GM21723 (cell line): ENCODE measurements at regions not wholly inside any gene's neighbourhood (a gene's known extent, or its start where the extent isn't known, plus 50 kb on each side); places are given as distances from the start of the nearest gene placed in this dataset.

Experiments
- ATAC-seq: cut with Tn5 transposase; IDR thresholded peaks from one replicate; pipeline ENCODE4 v1.9.1; 2021; ENCODE audit warnings: mild to moderate bottlenecking, moderate library complexity; ENCODE audit not compliant: unreplicated experiment

DNA sequence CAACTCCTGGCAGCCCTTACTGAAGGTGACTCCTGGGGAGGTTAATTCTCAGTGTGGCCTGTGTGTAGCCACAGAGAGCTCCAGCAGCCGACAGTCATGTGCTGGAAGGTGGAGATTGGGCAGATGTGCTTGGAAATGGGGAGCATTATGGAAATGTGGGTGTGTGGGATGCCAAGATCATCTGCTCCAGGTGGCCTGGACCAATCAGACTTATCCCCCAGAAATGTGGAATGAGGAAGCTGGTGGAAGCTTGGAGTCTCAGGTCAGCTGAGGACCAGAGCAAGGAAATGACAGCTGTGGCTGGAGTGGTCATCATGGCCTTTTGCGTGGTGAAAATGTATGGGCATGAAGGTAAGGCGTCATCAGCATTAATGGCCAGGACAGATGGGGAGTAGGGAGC is 234.0 kb downstream of the MIAT start:
- no peak for ATAC-seq

DNA sequence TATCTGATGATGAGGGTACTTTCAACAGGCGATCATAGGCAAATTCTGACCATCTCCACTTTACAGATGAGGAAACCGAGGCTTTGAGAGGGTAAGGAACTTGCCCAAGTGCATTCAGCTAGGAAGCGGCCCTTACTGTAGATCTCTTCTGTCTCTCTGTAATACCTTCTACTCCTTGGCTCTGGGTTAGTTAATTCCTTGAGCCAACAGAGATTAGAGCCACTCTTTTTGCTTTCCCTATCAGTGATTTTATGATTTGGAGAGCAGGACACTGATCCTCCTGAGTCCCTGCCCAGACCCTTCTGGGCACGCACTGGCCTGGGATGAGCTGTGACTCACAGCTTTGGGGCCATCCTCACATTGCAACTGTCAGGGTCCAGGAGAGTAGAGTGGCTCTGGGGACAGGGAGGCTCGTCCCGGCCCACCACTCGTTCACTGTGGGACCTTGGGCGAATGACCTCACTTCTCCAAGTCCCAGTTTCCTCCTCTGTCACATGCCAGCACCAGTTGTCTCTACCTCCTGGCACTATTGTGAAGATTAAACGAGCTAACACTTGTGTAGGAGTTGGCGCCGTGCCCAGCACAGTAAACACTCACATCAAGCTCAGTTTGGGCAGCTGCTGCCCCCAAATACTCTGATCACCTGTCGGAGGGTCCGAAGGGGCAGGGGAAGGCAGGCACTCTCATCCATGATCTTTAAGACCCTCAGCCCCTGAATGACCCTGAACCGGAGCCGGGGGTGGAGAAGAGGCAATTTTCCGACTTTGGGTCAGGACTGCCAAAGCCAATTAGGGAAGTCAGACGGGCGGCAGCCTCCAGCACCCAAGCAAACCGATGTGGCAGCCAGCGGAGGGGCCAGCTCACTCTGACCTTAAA is 235.0 kb downstream of the MIAT start:
- ATAC-seq, result no peak

DNA sequence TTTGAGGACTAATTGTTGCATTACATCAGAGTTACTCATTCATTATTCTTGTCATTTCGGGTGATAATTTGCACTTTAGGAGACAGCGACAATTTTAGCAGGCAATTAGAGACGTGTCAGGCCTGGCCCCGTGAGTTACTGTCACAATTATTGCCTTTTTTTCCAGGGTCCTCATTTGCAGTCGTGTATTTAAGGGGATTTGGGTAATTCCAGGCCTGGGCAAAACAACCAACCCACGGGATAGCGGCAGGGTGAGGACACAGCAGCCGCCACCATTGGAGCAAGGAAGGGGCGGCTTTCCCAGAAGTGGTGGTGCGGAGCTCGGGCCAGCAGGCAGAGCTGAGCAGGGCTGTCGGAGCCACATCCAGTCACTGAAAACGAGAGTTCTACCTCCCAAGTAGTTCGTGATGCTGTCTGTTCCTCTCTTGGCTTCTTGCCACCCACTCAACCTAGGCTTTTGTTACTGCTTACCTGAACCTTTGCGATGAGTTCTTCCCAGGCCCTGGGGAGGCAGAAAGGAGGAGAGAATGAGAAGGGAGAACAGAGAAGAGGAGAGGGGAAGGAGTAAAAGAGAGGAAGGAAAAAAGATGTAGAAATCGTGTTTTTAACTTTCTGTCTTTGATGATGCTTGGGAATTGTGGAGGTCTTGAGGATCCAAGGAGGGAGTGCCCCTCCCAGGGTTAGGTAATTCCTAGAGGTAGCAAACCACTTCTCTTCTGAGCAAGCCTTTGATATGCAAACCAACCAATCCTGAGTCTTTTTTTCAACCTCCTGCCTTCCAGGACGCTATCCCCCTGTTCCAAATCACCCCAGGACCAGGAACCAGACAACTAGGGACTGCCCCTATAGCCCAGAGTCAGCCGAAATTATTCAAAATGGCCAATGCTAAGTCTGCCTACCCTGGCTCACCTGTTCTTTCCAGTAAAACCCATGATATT is 236.1 kb downstream of the MIAT start:
- no peak for ATAC-seq

DNA sequence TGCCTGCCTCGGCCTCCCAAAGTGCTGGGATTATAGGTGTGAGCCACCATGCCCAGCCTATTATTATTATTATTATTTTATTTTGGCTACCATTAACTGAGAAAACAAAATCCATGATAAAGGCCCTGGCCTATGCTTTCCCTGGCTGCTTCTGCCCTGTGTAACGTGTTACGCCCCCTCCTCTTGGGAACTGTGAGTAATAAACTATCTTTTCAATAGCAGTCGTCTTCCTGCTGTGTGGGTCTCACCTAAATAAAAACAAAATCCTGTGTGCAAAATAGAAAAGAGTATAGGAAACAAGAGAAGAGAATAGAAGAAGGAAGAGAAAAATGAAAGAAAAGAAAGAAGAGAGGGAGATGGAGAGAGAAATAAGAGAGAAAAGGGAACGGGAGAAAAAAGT is 237.0 kb downstream of the MIAT start:
- no peak for ATAC-seq

GRCh38 chr22:26894766-26895485 is 237.5 kb downstream of the MIAT start:
- ATAC-seq, result no peak

DNA sequence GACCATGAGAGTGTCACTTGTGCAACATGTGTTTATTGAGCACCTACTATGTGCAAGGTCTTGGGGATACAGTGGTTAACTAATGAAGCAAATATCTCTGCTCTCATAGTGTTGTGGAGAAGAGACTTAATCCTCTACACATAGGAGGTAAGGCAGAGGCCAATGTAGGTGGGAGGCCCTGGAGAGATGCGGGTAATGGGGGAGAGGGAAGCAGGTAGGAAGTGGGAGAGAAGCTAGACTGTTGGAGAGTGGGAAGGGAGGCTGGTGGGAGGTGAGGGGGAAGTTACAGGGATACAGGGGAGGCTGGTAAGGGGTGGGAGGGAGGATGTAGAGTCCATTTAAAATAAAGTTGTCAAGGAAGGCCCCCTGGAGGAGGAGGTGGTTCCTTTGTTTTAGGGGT is 240.0 kb downstream of the MIAT start:
- no peak for ATAC-seq

DNA sequence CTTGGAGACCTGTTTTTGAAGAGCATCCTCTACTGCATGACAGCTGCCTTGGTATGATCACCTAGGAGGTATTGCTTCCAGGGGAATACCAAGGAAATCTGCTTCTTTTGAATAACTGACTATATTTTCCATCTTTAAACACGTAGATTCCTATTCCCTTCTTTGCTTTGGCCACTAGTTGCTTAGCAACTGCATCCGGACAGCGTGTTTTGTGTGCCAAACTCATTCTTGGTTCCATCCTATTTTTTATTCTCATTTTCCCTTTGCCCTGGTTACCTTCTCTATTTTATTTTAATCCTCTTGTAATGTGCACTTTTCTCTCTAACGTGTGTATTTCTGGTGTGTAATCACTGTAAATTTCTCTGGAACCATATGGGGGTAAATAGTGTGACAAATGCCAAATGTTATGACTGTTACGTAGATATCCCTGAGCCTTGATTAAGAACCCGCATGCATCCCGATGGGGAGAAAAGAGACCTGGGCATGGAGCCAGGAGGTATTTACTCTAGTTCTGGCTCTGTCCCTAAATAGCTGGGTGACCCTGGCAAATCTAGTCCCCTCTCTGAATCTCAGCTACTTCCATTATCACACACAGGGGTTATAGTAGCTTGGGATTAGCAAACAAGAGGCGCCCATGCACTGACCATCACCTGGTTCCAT is 241.7 kb downstream of the MIAT start:
- ATAC-seq, result no peak

GRCh38 chr22:26900787-26901186 is 243.4 kb downstream of the MIAT start:
- no peak for ATAC-seq

GRCh38 chr22:26901198-26901816 is 243.9 kb downstream of the MIAT start:
- ATAC-seq, result no peak

GRCh38 chr22:26902401-26903029 is 245.1 kb downstream of the MIAT start:
- no peak for ATAC-seq

DNA sequence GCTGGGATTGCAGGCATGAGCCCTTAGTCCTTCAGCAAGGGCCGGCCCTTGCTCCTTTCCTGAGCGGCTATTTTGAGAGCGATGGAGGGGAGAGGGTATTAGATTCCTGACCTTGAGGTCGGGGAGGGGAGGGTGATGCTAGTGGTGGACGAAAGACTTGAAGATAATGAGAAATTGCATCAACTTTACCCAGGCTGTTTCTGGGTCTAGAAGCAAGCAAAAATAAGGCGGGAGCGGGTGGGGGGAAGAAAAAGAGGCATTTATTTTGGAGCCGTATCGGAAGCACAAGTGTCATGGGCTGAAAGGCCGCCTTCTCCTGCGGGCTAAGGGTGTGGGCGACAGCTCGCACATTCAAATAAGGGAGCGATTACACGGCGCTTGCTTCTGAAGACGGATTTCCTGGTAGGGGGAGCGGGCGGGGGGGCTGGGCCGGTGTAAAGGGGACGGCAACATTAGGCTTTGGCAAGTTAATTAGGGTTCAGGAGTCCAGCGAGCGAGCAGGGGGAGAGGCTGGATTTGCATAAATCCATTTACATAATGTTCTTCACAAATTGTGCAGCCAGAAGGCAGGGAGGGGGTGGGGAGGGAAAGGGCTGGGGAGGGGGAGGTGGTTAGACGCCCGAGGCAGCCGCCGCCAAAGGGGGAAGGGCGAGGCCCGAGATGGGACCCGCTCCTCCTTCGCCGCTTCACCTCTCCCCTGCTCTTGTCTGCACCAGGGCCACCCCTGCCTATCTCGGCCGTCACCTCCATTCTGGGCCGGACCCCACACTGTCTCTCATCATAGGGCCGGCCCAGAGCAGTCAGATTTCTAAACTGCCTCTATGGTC is 245.9 kb downstream of the MIAT start:
- no peak for ATAC-seq

- no peak for ATAC-seq
Observed at GRCh38 chr22:26904483-26904882, 247.1 kb downstream of the MIAT start.

DNA sequence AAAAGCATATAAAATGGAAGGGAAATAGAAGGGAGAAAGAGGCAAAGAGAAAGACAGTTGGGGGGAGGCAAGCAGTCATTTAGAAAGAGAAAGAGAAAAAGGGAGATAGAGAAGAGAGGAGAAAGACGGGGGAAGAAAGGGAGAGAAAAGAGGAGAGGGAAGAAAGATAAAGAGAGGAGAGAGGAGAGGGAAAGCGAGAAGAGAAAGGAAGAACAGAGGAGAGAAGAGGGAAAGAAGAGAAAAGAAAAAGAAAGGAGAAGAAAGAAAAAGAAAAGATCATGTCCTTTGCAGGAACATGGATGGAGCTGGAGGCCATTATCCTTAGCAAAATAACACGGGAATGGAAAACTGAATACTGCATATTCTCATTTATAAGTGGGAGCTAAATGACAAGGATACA is 247.7 kb downstream of the MIAT start:
- ATAC-seq, result no peak

DNA sequence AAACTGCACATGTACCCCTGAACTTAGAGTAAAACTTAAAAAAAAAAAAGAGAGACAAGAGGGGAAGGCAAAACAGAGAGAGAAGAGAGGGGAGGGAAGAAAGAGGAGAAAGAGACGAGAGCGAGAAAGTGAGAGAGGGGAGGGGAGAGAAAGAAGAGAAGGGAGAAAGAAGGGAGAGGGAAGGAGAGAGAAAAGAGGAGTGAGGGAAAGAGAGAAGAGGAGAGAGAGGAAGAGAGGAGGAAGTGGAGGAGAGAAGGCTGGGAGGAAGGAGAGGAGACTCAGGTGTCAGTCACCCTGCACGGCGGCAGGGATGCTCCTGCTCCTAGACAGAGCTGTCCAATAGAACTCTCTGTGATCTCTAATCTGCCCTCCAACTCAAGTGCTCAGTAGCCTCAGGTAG is 248.3 kb downstream of the MIAT start:
- ATAC-seq, result no peak

DNA sequence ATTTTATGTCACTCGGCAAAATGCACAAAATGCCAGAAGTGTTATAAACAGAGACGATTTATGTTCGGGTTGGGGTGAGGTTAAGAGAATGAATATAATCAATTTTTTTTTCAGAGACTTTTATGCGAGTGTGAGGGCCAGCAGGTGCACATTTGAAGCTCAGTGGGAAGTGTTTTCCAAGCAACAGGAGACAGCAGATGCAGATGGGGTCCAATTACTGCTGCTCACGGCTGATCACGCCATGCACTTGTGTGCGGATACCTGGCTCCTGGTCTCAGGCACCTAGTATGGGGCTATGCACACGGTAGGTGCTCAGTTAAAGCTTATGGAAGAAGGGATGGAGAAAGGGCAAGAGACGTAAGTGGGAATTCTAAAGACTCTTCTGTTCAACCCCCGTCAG is 249.1 kb downstream of the MIAT start:
- no peak for ATAC-seq

GRCh38 chr22:26907366-26907765 is 250.0 kb downstream of the MIAT start:
- no peak for ATAC-seq

DNA sequence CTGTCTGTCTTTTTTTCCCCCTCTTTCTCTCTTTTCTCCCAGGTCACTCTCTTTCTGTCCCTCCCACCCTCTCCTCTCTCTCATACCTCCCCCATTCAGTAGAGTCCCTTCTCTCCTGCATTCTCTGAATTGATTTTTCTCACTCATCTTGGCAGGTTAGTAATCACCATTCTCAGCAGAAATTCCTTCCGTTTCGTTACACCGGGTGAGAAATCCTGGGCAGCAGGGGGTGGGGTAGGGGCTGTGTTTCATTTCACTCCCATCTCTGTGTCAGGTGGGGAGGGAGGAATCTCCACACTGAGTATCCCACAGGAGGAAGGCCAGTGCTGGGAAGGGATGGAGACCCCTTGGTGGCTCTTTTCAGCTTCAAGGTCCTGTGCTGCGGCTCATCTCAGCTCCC is 253.5 kb downstream of the MIAT start:
- no peak for ATAC-seq

DNA sequence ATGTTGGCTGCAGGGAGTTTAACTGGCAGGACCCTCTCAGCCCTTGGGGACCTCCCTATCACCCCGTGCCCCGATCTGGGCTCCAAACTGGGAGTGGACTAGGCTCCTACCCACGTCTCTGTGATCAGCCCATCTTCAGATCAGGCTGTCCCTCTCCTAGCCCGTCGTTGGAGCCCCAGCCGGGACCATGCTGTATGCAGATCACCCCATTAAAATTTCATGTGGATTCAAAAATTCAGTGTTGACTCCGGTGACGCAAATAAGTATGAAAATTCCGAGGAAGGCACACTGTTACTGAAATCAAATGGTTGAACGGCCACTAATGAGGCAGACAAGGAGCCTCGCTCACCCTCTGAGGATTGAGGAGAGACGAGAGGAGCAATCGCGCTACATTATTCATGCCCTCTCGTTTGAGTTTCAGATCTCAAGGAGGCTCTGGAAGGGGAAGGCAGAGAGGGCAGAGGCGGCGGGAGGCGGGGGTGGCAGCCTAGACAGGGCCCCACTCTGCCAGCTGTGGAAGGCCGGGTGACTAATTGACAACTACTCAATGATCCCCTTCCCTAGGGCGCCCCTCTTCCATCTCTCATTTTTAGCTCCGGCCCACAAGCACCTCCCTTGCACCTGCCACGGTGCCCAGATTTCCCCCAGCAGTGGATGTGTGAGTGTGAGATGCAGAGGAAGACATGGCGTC is 255.4 kb downstream of the MIAT start:
- no peak for ATAC-seq
